Mesendoderm (in vitro differentiated cells): ENCODE measurements at regions not wholly inside any gene's neighbourhood (a gene's known extent, or its start where the extent isn't known, plus 50 kb on each side); places are given as distances from the start of the nearest gene placed in this dataset.
"Not testable (repeated sequence)": the region's sequence is repeated elsewhere in the genome, so short reads cannot be mapped to it uniquely, and the experiment has no call there.

Experiments
- DNase-seq: peaks from one replicate; pipeline ENCODE4 v3.0.0; 2013
- H2AK5ac ChIP-seq: 2 replicates; pipeline ENCODE4 v1.6.1; 2013; ENCODE audit warnings: low read length, inconsistent platforms
- H2BK120ac ChIP-seq: 2 replicates; pipeline ENCODE4 v1.6.1; 2013; ENCODE audit warnings: low read depth, mild to moderate bottlenecking, low read length, moderate library complexity, mixed read lengths
- H2BK15ac ChIP-seq: replicated peaks from 2 replicates; pipeline ENCODE4 v1.6.1; 2013; ENCODE audit warnings: low read depth, mild to moderate bottlenecking, moderate library complexity
- H2BK5ac ChIP-seq: 2 replicates; pipeline ENCODE4 v1.6.1; 2013; ENCODE audit warnings: low read length, inconsistent platforms
- H3K18ac ChIP-seq: 2 replicates; pipeline ENCODE4 v1.6.1; 2013; ENCODE audit warnings: mild to moderate bottlenecking, low read length, mixed read lengths
- H3K23ac ChIP-seq: one replicate; pipeline ENCODE4 v1.6.1; 2013; ENCODE audit warnings: low read length
- H3K27ac ChIP-seq: 2 replicates; pipeline ENCODE4 v1.5.1; 2013; ENCODE audit warnings: low read depth, mild to moderate bottlenecking, inconsistent platforms, low read length, moderate library complexity
- H3K27me3 ChIP-seq: 2 replicates; pipeline ENCODE4 v1.6.1; 2013; ENCODE audit warnings: low read length, control low read depth, mild to moderate bottlenecking, inconsistent platforms; ENCODE audit not compliant: insufficient read depth, poor library complexity
- H3K36me3 ChIP-seq: 2 replicates; pipeline ENCODE4 v1.6.1; 2013; ENCODE audit warnings: low read length, inconsistent platforms; ENCODE audit not compliant: control insufficient read depth, insufficient read depth
- H3K4ac ChIP-seq: one replicate; pipeline ENCODE4 v1.6.1; 2013; ENCODE audit warnings: low read depth, mild to moderate bottlenecking, low read length, moderate library complexity
- H3K4me1 ChIP-seq: 2 replicates; pipeline ENCODE4 v1.6.1; 2013; ENCODE audit warnings: low read depth, low read length, inconsistent platforms; ENCODE audit not compliant: control insufficient read depth
- H3K4me2 ChIP-seq: 2 replicates; pipeline ENCODE4 v1.6.1; 2013; ENCODE audit warnings: low read length
- H3K4me3 ChIP-seq: 2 replicates; pipeline ENCODE4 v1.5.1; 2013; ENCODE audit warnings: mild to moderate bottlenecking, low read length
- H3K56ac ChIP-seq: one replicate; pipeline ENCODE4 v1.6.1; 2013; ENCODE audit warnings: low read length
- H3K79me1 ChIP-seq: 2 replicates; pipeline ENCODE4 v1.6.1; 2013; ENCODE audit warnings: low read length, inconsistent platforms
- H3K79me2 ChIP-seq: 2 replicates; pipeline ENCODE4 v1.6.1; 2013; ENCODE audit warnings: mild to moderate bottlenecking, low read length; ENCODE audit not compliant: control insufficient read depth, insufficient read depth
- H3K9ac ChIP-seq: 2 replicates; pipeline ENCODE4 v1.6.1; 2013; ENCODE audit warnings: low read length, inconsistent platforms
- H4K5ac ChIP-seq: one replicate; pipeline ENCODE4 v1.6.1; 2013; ENCODE audit warnings: low read length
- H4K8ac ChIP-seq: one replicate; pipeline ENCODE4 v1.6.1; 2013; ENCODE audit warnings: low read depth, mild to moderate bottlenecking, control low read depth, low read length, moderate library complexity
- whole genome bisulfite sequencing: extraction: QIAGEN DNeasy Blood & Tissue Kit; methylation state at CpG from one replicate; pipeline ENCODE4 v1.1.7; 2013; ENCODE audit warnings: low lambda C conversion rate, missing lambda C conversion rate; ENCODE audit not compliant: insufficient coverage; ENCODE audit errors: extremely low coverage; 5-methylcytosine and 5-hydroxymethylcytosine counted together

GRCh38 chr10:44114441-44114840, 270.5 kb downstream of the CXCL12 start:
- no peak overlapping the region for H3K18ac ChIP-seq
- WGBS, result no CpG with 5 or more reads among the region's 1 CpG
- no peak overlapping the region for H3K56ac ChIP-seq
- H3K9ac ChIP-seq, result no peak overlapping the region
- no peak overlapping the region for H2BK15ac ChIP-seq
- H3K4me2 ChIP-seq, result no peak overlapping the region
- no peak overlapping the region for H3K23ac ChIP-seq
- H2AK5ac ChIP-seq, result no peak overlapping the region
- no peak overlapping the region for H4K5ac ChIP-seq
- H3K36me3 ChIP-seq, result no peaks in the 10 kb centered on the region
- no peak overlapping the region for H2BK120ac ChIP-seq
- H4K8ac ChIP-seq, result no peak overlapping the region
- no peak overlapping the region for H3K27ac ChIP-seq
- H3K79me2 ChIP-seq, result no peaks in the 10 kb centered on the region
- no peaks in the 10 kb centered on the region for H3K79me1 ChIP-seq
- no peaks in the 10 kb centered on the region for H3K4me1 ChIP-seq
- no peak overlapping the region for H3K4me3 ChIP-seq
- no peaks in the 10 kb centered on the region for H3K27me3 ChIP-seq
- no peak overlapping the region for H3K4ac ChIP-seq
- no peak for DNase-seq
- no peak overlapping the region for H2BK5ac ChIP-seq

GRCh38 chr10:44112280-44112679, 272.6 kb downstream of the CXCL12 start:
- not testable (repeated sequence) for H4K8ac ChIP-seq, H3K9ac ChIP-seq, H3K23ac ChIP-seq, H3K36me3 ChIP-seq, H3K56ac ChIP-seq, H3K4me2 ChIP-seq, H3K79me1 ChIP-seq, H2AK5ac ChIP-seq, H2BK5ac ChIP-seq, H3K18ac ChIP-seq, H3K27ac ChIP-seq, H3K27me3 ChIP-seq, H2BK15ac ChIP-seq, H3K4ac ChIP-seq, H4K5ac ChIP-seq, H2BK120ac ChIP-seq, H3K4me1 ChIP-seq, H3K4me3 ChIP-seq, H3K79me2 ChIP-seq
- whole genome bisulfite sequencing, result no CpG with 5 or more reads among the region's 4 CpGs
- DNase-seq, result peak; percentile 20

DNA sequence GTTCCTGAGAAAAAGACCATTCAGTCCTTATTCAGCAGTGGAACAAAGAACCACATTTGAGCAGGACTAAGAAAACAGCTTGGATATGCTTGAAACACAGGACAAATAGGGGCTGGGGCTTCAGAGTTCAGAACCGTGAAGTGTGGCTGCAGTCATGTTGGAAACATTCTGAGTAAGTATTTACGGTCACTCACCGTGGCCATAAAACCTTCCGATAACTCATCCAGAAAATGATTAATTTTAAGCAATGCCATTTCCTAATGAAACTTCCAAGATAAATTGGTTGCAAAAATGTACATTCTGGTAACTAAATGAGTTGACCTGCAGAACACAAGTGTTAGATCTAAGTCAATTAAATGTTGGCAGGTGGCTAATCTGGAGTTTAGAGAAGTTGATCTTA, 279.2 kb downstream of the CXCL12 start:
- Histone ChIP-seq H3K4me3 (no peak overlapping the region), H3K23ac (no peak overlapping the region), H2BK5ac (no peak overlapping the region), H4K8ac (no peak overlapping the region), H4K5ac (no peak overlapping the region), H3K56ac (no peak overlapping the region), H3K27me3 (no peaks in the 10 kb centered on the region), H3K18ac (no peak overlapping the region), H2AK5ac (no peak overlapping the region), H2BK15ac (no peak overlapping the region), H3K27ac (no peak overlapping the region), H3K9ac (no peak overlapping the region), H3K4me1 (peaks cover 6% of the 10 kb centered on the region), H3K4me2 (no peak overlapping the region), H3K79me2 (no peaks in the 10 kb centered on the region), H3K4ac (no peak overlapping the region), H3K79me1 (no peaks in the 10 kb centered on the region), H3K36me3 (no peaks in the 10 kb centered on the region), H2BK120ac (no peak overlapping the region)
- WGBS, result no CpG with 5 or more reads among the region's 4 CpGs
- no peak for DNase-seq

- peak overlapping the region; percentile 34 for H3K56ac ChIP-seq
- H2AK5ac ChIP-seq, result no peak overlapping the region
- H3K18ac ChIP-seq, result peak overlapping the region; percentile 62
- no peaks in the 10 kb centered on the region for H3K79me1 ChIP-seq
- no peaks in the 10 kb centered on the region for H3K36me3 ChIP-seq
- H3K4me2 ChIP-seq, result no peak overlapping the region
- H3K23ac ChIP-seq, result no peak overlapping the region
- H3K4me3 ChIP-seq, result no peak overlapping the region
- no peak overlapping the region for H3K27ac ChIP-seq
- peak overlapping the region; percentile 20 for H2BK5ac ChIP-seq
- H2BK120ac ChIP-seq, result no peak overlapping the region
- no peak overlapping the region for H4K8ac ChIP-seq
- no peaks in the 10 kb centered on the region for H3K27me3 ChIP-seq
- H3K4me1 ChIP-seq, result peaks cover 6% of the 10 kb centered on the region
- H3K4ac ChIP-seq, result no peak overlapping the region
- H4K5ac ChIP-seq, result peak overlapping the region; percentile 81
- DNase-seq, result peak; percentile 79
- no CpG with 5 or more reads among the region's 5 CpGs for WGBS
- no peak overlapping the region for H2BK15ac ChIP-seq
- no peak overlapping the region for H3K9ac ChIP-seq
- H3K79me2 ChIP-seq, result no peaks in the 10 kb centered on the region
Observed at GRCh38 chr10:44102726-44103255, 282.1 kb downstream of the CXCL12 start.

GRCh38 chr10:44101082-44101481, 283.8 kb downstream of the CXCL12 start:
- Histone ChIP-seq H3K36me3 (no peaks in the 10 kb centered on the region), H3K4ac (no peak overlapping the region), H2AK5ac (no peak overlapping the region), H3K79me1 (no peaks in the 10 kb centered on the region), H3K27me3 (no peaks in the 10 kb centered on the region), H3K18ac (no peak overlapping the region), H3K79me2 (no peaks in the 10 kb centered on the region), H4K5ac (no peak overlapping the region), H2BK5ac (no peak overlapping the region), H2BK15ac (no peak overlapping the region), H3K27ac (no peak overlapping the region), H3K23ac (no peak overlapping the region), H2BK120ac (no peak overlapping the region), H3K4me2 (no peak overlapping the region), H3K4me1 (peaks cover 6% of the 10 kb centered on the region), H3K4me3 (no peak overlapping the region), H3K9ac (no peak overlapping the region), H4K8ac (no peak overlapping the region), H3K56ac (peak overlapping the region; percentile 5)
- WGBS, result no CpG with 5 or more reads among the region's 1 CpG
- DNase-seq, result peak; percentile 44

DNA sequence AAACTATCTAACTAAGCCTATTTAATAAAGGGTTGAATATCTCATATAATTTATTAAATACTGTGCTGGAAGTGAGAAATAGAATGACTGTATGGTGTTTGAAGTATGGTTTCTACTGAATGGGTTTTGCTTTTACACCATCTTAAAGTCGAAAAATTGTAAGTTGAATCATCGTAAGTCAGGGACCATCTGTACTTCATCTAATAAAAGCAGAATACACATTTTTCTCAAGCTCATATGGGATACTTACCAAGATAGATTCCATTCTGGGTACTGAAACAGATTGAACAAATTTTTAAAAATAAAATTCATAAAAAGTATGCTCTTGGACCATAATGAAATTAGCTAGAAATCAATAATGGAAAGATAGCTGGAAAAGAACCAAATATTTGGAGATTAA, 285.4 kb downstream of the CXCL12 start:
- Histone ChIP-seq H3K9ac (no peak overlapping the region), H3K79me2 (no peaks in the 10 kb centered on the region), H3K56ac (no peak overlapping the region), H3K23ac (no peak overlapping the region), H3K18ac (no peak overlapping the region), H2BK5ac (no peak overlapping the region), H3K27ac (no peak overlapping the region), H3K79me1 (no peaks in the 10 kb centered on the region), H3K4me3 (no peak overlapping the region), H3K4ac (no peak overlapping the region), H4K5ac (no peak overlapping the region), H3K4me1 (peaks cover 6% of the 10 kb centered on the region), H2AK5ac (no peak overlapping the region), H2BK15ac (no peak overlapping the region), H3K4me2 (no peak overlapping the region), H3K36me3 (no peaks in the 10 kb centered on the region), H2BK120ac (no peak overlapping the region), H4K8ac (no peak overlapping the region), H3K27me3 (no peaks in the 10 kb centered on the region)
- no peak for DNase-seq
- no CpG with 5 or more reads among the region's 2 CpGs for WGBS
